ENCODE measurements at regions not wholly inside any gene's neighbourhood (a gene's known extent, or its start where the extent isn't known, plus 50 kb on each side); places are given as distances from the start of the nearest gene placed in this dataset.

- Mint-ChIP-seq H3K4me3 (ENCODE audit: unreplicated experiment) (no peak overlapping the region), H3K36me3 (ENCODE audit: insufficient read depth, unreplicated experiment) (no peaks in the 10 kb centered on the region), H3K27me3 (ENCODE audit: insufficient read depth, unreplicated experiment) (peaks cover 42% of the 10 kb centered on the region), H3K27ac (ENCODE audit: low read depth, unreplicated experiment) (no peak overlapping the region), H3K9me3 (ENCODE audit: unreplicated experiment) (no peaks in the 10 kb centered on the region), H3K4me1 (ENCODE audit: insufficient read depth, unreplicated experiment) (no peaks in the 10 kb centered on the region)
- POLR2A ChIA-PET, result no interaction called here
- intact Hi-C loops (cut with micrococcal nuclease), result loop anchor here (5.0 kb wide), 1 partner anchor 100 kb away; no protein-coding TSS in a partner anchor
- TF ChIP-seq, protein P1, sequence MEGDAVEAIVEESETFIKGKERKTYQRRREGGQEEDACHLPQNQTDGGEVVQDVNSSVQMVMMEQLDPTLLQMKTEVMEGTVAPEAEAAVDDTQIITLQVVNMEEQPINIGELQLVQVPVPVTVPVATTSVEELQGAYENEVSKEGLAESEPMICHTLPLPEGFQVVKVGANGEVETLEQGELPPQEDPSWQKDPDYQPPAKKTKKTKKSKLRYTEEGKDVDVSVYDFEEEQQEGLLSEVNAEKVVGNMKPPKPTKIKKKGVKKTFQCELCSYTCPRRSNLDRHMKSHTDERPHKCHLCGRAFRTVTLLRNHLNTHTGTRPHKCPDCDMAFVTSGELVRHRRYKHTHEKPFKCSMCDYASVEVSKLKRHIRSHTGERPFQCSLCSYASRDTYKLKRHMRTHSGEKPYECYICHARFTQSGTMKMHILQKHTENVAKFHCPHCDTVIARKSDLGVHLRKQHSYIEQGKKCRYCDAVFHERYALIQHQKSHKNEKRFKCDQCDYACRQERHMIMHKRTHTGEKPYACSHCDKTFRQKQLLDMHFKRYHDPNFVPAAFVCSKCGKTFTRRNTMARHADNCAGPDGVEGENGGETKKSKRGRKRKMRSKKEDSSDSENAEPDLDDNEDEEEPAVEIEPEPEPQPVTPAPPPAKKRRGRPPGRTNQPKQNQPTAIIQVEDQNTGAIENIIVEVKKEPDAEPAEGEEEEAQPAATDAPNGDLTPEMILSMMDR (IDR thresholded peaks at IDR 0.05; ENCODE audit: unreplicated experiment), result no peak
- CTCF ChIA-PET, result no interaction called here
- no peak for DNase-seq (ENCODE audit: unreplicated experiment)
- BruUV-seq (replicated peaks), result no TSS peak
Measured at GRCh38 chr9:2957656-2958200, 113.8 kb upstream of the PUM3 start.

DNA sequence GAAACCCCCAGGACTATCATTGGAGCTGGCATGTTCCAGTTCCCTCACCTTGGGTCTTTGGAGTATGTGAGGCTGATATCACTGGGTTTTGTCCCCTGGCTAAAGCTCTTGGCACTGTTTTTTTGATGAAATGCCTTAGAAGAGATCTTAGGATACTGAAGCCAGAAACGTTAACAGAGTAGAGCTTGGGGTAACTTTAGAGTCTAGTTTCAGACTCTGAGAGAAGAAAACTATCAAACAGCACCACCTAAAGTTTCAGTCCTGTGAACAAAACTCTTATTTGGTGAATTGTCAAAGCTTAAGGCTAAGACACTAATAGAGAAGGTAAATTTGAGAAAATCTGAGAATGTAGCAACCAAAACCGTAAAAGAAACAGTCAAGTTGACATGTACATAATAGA, 111.7 kb upstream of the PUM3 start:
- BruUV-seq (replicated peaks), result no TSS peak
- ChIA-PET CTCF (interaction anchor here (0.6 to 1.4 kb wide), 5 partner anchors 9 to 97 kb away, joined by 3 to 4 read pairs (median 3); no protein-coding TSS in a partner anchor), POLR2A (no interaction called here)
- DNase-seq (ENCODE audit: unreplicated experiment), result no peak
- Mint-ChIP-seq H3K9me3 (ENCODE audit: unreplicated experiment) (no peaks in the 10 kb centered on the region), H3K27me3 (ENCODE audit: insufficient read depth, unreplicated experiment) (peaks cover 63% of the 10 kb centered on the region), H3K27ac (ENCODE audit: low read depth, unreplicated experiment) (no peak overlapping the region), H3K4me3 (ENCODE audit: unreplicated experiment) (no peak overlapping the region), H3K36me3 (ENCODE audit: insufficient read depth, unreplicated experiment) (no peaks in the 10 kb centered on the region), H3K4me1 (ENCODE audit: insufficient read depth, unreplicated experiment) (no peaks in the 10 kb centered on the region)
- intact Hi-C loops (cut with micrococcal nuclease), result loop anchor here (5.0 kb wide), 1 partner anchor 98 kb away; no protein-coding TSS in a partner anchor
- TF ChIP-seq, protein P1 (IDR thresholded peaks at IDR 0.05; ENCODE audit: unreplicated experiment), result no peak

DNA sequence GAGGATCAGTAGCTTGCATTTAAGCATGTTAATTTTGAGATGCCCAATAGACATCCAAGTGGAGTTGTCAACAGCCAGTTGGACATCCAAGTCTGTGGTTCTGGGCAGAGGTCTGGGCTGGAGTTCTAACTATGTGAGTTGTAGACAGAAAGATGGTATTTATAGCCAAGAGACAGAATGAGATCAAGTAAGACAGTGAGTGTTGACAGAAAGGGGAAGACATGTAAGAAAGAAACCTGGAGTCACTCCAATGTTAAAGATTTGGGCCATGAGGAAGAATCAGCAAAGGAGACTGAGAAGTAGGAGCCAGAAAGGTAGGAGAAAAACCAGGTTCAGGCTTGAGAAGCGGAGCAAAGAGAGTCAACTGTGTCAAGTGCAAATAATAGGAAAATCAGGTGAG, 95.5 kb upstream of the PUM3 start:
- CTCF ChIA-PET, result no interaction called here
- Mint-ChIP-seq H3K9me3 (ENCODE audit: unreplicated experiment) (no peaks in the 10 kb centered on the region), H3K27me3 (ENCODE audit: insufficient read depth, unreplicated experiment) (peaks cover 36% of the 10 kb centered on the region), H3K4me1 (ENCODE audit: insufficient read depth, unreplicated experiment) (no peaks in the 10 kb centered on the region), H3K36me3 (ENCODE audit: insufficient read depth, unreplicated experiment) (no peaks in the 10 kb centered on the region), H3K27ac (ENCODE audit: low read depth, unreplicated experiment) (no peak overlapping the region), H3K4me3 (ENCODE audit: unreplicated experiment) (no peak overlapping the region)
- POLR2A ChIA-PET, result no interaction called here
- BruUV-seq (replicated peaks), result no TSS peak
- intact Hi-C loops (cut with micrococcal nuclease), result no loop called here
- TF ChIP-seq, protein P1 (IDR thresholded peaks at IDR 0.05; ENCODE audit: unreplicated experiment), result no peak
- no peak for DNase-seq (ENCODE audit: unreplicated experiment)

DNA sequence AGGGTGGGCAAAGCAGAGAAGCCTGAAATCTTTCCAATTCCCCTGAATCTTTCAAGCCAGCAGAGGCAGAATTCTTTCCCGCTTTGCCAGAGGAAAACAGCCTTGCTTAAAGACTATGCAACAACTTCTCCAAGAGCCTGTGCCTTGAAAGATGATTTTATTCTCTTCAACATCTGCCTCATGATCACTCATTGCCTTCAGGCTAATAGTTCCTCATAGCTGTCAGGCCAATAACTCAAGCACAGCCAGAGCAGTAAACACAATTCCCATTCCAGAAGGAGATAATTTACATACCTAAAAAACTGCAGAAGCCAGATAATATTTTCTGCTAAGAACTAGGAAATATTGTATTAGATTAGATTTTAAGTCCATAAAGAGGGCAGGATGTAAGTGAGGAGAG, 92.3 kb upstream of the PUM3 start:
- intact Hi-C loops (cut with micrococcal nuclease), result no loop called here
- no TSS peak for BruUV-seq (replicated peaks)
- no peak for DNase-seq (ENCODE audit: unreplicated experiment)
- Mint-ChIP-seq H3K4me3 (ENCODE audit: unreplicated experiment) (no peak overlapping the region), H3K9me3 (ENCODE audit: unreplicated experiment) (no peaks in the 10 kb centered on the region), H3K27ac (ENCODE audit: low read depth, unreplicated experiment) (no peak overlapping the region), H3K36me3 (ENCODE audit: insufficient read depth, unreplicated experiment) (no peaks in the 10 kb centered on the region), H3K4me1 (ENCODE audit: insufficient read depth, unreplicated experiment) (no peaks in the 10 kb centered on the region), H3K27me3 (ENCODE audit: insufficient read depth, unreplicated experiment) (peaks cover 26% of the 10 kb centered on the region)
- TF ChIP-seq, protein P1 (IDR thresholded peaks at IDR 0.05; ENCODE audit: unreplicated experiment), result no peak
- ChIA-PET CTCF (no interaction called here), POLR2A (interaction anchor here (0.6 kb wide), 1 partner anchor 58 kb away, joined by 3 read pairs; no protein-coding TSS in a partner anchor)

Measured in MCF 10A (cell line).